ENCODE measurements at regions not wholly inside any gene's neighbourhood (a gene's known extent, or its start where the extent isn't known, plus 50 kb on each side); places are given as distances from the start of the nearest gene placed in this dataset.

DNA sequence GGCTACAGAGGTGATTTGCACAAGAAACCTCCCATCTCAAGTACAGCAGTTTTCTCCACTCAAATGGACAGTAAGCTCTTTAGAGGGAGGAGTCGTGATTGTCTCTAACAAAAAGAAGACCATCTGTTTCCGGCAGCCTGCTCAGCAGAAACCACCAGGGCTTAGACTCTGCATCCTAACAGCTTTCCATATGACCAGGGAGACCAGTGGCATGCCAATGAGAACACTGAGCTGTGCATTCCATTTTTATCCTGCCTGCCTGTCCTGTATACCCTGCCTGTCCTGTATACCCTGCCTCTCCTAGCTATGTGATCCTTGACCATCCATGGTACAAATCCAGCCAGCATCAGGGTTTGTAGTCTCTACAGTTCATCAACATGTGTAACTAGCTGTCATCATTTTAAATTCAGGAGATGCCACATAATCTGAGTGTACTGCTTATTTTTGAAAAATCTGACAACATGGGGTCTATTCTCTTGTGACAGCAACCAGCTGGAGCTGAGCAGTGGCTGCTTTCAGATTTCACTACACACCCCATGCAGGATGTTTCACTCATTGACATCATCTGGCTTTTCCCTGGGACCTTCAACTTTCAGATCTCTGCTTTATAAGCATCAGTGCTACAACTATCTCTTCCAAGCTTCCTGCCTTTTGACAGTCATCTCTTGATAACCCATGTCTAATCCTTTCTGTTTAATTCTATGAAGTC is 50.5 kb upstream of the POU2AF2 start:
- no peak for DNase-seq (ENCODE audit: low spot score)

DNA sequence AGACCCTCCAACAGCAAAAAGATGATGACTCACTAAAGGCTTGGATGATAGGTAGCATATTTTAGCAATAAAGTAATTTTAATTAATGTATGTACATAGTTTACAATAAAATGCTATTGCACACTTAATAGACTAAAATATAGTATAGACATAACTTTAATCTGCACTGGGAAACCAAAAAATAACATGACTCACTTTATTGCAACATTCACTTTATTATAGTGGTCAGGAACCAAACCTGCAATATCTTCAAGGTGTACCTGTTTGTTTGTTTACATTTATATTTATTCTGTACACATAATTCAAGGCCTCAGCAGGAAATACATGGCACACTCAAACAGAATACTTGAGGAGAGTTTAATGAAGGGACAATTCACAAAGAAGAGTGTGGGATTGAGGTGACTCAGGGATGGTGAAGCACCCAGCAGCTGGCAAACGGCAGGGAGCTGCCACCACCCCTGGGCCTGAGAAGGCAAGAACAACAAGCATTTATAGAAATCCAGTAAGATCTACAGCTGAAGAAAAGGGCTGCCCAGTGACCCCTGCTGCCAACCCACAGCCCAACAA is 51.5 kb upstream of the POU2AF2 start:
- no peak for DNase-seq (ENCODE audit: low spot score)

DNA sequence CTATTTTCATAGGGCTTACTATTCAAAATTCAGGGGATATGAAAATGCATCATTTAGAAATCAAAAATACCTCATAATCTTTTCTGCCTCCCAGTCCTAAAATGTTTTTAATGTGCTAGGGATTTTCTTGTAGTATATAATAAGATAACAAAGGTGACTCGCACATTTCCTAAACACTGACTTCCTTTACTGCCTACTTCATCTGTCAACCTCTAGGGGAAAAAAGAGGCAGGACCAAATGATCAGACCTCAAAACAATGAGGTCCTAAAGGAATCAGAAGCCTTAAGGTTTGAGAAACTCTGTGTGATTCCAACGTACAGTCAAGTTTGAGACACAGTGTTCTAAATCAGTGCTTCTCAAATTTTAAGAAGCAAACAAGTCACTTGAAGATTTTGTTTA is 56.1 kb upstream of the POU2AF2 start:
- DNase-seq (ENCODE audit: low spot score): no peak

DNA sequence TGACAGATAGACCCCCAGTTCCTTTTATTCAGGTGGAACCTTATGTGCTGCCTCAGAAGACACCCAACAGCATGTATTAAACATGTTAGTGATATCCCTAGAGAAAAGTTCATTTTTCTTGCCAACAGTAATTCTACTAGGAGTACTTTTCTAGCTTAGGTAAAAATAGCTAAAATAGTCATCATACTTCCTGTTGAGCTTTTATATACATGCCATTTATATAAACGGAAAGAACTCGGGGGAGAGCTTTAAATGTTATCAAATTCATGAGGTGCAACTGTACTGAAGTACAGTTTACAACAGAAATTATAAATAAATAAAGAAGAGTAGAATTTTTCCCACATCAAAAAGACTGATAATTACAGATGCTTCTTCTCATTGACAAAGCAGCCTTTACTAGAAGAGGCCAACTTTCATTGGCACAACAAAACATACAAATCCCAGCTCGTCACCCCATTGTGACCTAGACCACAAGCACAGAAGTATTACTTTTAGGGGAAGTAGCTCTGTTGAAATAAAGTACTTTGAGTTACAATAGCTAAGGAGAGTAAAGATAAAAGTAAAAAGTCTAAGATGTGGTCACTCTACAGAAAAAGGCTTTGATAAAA is 59.1 kb upstream of the POU2AF2 start:
- no peak for DNase-seq (ENCODE audit: low spot score)

DNA sequence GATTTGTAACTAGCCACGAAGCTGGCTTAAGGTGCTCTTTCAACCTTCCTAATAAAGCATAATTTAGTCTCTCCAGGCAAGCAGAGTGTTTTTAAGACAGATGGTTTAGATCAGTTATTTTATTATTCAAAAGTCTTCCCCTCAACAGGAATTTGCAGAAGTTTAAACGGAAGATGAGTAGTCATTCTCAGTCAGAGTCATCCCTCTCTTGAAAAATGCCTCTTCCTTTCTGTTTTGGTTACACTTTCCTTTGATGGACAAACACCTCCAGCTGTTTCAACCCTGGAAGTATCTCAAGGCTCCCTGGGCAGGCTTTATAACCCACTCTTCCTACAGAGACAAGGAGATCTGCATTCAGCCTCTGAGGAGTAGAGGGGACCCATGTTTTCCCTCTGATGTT is 60.3 kb upstream of the POU2AF2 start:
- no peak for DNase-seq (ENCODE audit: low spot score)

DNA sequence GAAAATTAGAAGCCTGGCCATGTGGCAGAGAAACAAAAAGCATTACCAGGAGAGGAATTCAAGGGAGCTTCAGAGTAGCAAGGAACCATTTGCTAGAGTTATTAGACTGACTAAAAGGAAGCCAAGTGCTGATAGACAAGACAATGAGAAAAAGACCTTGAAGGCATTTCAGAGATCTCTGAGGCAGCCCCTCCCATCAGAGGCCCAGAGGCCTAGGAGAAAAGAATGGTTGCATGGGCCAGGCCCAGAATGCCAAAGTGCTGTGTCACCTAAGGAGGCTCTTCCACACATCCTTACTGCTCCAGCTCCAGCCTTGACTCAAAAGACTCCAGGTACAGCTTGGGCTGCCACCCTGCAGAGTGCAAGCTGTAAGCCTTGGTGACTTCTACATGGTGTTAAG is 61.8 kb upstream of the POU2AF2 start:
- no peak for DNase-seq (ENCODE audit: low spot score)

DNA sequence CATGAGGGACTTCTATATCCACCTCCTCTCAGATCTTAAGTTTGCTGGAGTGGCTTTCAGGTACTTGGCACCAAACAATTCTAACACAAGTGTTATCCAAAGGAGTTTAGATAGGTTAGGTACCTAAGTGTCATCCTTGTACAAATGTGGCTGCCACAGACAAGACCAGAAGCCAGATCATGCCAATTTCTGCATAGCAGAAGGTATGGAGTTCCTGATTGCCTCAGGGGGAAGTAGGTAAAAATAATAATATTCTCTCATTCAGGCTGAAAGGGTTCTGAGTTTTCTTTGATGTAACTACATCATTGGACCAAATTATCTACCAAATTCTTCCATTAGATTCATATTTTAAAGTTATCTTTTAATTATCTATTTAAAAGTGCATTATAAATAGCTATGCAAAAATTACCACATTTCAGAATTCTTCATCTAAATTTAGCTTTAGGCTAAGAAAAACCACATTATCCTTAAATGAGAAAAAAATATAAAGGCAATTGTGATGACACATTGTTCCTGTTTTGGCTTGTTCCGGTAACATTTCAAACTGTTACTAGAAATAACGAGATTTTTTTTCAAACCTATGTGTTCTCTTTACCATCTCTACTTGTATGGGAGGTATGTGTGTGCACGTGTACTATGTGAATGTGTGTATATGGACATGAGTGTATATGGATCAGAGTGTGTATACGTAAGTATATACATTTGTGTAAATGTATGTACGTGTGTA is 66.2 kb upstream of the POU2AF2 start:
- no peak for DNase-seq (ENCODE audit: low spot score)

DNA sequence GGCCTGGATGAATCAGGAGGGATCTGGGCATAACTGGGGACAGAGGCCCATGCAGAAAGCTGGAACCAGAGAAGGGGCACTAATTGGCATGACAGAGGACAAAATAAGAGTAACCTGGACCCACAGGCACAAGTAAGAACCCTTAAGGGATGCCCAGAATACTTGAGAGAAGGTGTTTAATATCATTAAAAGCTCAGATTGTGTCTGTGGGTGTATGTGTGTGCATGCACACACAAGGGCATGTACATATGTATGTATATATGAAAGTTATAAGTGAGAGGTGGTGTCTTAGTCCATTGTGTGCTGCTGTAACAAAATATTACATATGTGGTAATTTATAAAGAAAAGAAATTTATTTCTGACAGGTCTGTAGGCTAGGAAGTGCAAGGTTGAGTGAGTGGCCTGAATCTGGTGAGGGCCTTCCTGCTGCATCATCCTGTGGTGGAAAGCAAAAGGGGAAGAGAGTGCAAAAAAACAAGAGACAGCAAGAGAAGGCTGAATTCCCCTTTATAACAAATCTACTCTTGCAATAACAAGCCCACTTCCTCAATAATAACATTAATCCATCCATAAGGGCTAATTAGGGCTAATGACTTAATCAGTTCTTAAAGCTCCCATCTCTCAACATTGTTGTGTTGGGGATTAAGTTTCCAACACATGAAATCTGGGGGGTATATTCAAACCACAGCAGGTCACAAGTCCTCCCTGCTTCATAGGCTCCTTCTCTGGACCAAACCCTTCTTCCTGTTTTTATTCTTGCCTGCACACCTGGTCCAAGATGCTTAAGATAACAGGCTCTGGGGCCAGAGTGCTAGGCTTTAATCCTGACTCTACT is 68.3 kb upstream of the POU2AF2 start:
- DNase-seq (ENCODE audit: low spot score): no peak

DNA sequence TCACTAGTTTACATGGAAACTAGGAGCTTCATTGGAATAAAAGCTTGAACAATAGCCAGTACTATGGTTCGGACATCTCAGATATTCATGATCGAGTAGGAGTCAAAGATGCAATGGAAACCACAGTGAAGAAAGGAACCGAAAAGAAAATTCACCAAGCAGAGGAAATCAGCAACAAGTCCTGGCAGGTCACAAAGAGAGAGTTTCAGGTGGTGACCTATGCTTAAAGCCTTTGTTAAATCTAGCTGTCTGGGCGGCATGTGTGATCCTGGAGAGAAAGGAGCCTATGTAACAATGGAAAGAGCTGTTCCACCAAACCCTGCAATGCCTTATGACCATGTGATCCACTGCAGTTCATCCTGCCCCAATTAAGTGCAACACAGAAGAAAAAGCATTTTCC is 68.9 kb upstream of the POU2AF2 start:
- DNase-seq (ENCODE audit: low spot score): no peak

DNA sequence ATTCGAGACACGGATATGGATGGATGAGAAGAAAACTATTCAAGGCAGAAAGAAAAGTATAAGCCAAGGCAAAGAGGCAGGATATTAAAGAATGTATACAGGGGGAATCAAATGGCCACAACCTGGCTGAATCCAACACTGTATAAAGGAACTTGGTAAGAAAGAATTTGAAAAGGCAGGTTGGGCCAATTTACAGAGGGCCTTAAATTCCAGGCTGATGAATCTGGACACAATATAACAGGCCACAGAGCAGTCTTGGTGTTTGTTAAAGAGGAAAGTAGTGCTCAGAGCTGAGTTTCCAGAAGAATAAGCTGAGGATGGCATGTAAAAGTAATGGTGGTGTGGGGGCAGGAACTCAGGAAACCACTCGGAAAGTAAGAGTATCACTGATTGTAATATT is 72.3 kb upstream of the POU2AF2 start:
- no peak for DNase-seq (ENCODE audit: low spot score)

DNA sequence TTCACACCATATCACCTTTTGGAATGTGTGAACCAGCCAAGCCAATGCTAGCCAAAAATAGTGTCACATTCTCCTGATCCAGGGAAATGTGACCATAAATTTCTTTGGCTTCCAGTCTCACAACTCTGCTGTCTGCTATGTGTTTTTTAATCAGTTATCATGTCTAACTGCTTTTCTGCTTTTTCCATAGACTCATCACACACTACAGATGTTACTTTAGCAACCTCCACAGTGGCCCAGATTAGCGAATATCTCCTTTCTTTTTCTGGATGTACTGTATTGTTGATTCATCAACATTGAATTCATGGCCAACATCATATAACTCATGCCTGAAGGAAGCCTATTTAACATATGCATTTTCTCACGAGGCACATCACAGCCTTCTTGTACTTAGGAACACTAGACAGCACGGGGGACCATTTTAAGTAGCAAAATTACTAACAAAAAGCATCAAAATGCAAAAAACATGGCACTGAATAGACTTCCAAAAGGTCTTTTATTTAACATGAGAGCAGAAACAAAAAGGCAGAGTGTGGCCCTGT is 73.1 kb upstream of the POU2AF2 start:
- DNase-seq (ENCODE audit: low spot score): no peak

DNA sequence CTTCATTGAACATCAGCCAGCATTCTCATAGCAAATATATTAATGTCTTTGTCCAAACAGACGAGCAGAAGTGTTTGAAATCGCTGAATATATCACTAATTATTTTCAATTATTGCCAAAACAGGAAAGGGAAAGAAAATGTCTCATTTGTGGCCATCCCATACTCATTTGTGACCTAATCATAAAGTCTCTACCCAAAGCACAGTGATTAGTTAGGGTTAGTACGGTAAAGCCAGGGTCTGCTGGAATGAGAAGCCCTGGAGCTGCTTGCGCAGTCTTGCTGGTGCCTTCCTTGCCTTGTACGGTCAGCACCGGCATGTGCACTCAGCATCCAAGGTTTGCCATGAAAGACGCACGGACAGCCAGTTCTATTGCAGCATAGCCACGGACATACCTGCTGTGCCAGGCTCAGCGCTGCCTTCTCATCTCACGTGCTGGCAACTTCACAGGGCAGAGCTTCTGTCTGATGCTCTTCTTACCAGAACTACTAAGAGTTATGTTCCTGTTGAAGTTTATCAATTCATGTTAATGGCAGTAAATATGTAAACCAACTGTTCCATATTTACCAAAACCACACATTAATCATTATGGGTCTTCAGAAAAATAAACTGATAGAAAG is 74.7 kb upstream of the POU2AF2 start:
- DNase-seq (ENCODE audit: low spot score): no peak

DNA sequence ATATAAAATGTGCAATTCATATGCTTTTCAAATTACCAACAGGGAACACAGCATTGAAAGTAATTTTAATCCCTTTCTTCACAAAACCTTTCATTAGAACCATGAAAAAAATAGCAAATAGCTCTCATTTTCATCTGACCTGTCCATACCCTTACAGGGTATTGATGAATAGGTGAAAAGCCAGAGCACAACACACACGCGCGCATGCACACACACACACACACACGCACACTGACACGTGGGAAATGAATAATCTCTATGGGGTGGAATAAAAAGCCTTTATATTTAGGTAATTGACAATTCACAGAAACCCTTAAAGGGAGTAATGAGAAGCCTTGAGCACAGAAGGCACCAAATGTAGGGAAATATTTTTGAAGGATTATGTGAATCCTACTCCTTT is 76.2 kb upstream of the POU2AF2 start:
- no peak for DNase-seq (ENCODE audit: low spot score)

DNA sequence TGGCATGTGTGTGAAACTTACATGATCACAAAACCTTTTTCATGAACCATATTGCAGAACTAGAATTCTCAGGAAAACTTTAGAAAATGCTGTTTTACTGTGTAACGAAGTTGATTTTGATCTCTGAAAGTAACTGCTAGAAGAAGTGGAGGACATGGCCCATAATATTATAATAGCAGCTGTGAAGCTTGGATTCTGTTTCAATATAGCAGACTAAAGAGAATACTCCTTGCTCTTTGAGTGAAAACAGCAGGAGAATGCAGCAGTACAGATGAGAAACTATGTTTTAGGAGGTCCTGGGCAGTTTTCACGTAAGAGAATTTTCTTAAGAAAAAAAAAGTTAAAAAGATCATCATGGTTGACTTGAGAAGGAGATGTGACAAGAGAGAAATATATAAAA is 76.7 kb upstream of the POU2AF2 start:
- no peak for DNase-seq (ENCODE audit: low spot score)

DNA sequence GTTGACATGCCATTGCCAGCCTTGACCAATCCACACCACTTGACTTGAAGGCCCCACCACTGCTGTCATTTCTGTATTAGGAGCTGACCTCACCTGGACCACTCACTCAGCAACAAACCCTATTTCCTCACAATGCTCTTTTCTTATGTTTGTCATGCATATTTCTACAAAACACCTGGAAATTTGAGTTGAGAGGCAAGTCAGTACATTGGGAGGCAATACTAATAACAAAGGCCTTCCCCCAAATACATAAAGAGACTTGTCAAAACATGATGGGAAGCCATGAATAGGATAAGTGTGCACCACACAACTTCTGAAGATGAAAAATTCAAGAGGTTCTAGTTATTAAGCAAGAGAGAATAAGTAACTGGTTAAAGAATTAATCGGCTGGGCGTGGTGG is 77.9 kb upstream of the POU2AF2 start:
- DNase-seq (ENCODE audit: low spot score): no peak

DNA sequence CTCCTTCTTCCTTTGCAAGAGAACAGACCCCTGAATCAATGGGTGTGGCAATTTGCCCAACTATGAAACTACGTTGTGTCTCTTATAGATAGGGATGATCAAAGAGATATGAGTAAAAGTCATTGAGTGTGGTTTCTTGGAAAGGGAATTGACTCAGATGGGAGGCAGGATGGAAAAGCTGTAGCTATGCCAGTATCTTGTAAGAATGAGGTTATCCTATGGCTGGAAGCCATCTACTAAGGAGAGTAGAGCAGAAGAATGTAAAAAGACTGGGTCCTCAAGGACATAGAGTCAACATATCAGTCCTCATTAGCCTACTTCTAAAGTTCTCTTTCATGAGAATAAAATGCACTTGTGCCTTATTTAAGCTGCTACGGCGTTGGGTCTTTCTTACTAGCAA is 78.9 kb upstream of the POU2AF2 start:
- no peak for DNase-seq (ENCODE audit: low spot score)

DNA sequence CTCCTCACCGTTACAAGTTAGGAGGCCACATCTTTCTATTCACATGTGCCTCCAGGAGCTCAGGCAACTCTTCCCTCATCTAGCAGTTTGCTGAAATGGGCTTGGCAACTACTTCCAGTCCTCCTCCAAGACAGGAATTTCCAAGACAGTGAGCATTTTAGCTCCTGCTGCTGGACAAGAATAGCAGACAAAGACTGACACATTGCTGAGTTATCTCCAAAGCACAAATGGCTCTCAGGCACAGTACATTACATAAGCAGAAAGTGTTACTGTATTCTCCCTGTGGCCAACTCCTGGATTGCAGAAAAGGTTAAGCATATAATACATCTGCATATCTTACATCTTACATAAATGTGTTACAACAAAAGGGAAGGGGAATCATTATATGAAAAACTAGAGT is 83.2 kb upstream of the POU2AF2 start:
- no peak for DNase-seq (ENCODE audit: low spot score)

DNA sequence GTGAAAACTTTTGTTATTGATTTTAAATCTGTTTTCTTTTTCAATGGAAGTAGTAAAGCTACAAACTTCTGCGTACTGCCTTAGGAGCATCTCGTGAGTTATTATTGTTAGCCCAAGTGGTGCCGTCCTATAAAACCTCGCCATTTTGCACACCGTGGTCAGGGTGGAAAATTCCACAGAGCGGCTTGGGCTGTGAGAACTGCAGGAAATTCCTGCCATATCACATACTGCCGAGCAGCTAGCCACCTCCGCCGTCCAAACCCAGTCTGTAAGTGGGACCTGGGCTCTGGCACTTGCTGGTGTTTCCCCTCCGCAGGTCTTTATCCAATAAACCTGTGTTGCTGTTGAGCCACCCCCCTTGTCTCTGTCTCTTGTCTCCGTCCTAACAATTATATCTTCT is 88.0 kb upstream of the POU2AF2 start:
- DNase-seq (ENCODE audit: low spot score): no peak

DNA sequence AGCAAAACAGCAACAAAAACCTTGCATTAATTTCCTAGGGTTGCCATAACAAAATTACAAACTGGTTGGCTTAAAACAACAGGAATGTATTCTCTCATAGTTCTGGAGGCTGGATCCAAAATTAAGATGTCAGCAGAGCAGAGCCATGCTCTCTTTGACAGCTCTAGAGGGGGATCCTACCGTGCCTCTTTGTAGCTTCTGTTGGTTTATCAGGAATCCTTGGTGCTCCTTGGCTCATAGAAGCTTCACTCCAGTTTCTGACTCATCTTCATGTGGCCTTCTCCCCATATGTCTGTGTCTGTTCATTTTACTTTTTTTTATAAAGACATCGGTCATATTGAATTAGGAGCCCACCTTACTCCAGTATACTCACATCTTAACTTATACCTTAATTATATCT is 90.5 kb upstream of the POU2AF2 start:
- DNase-seq (ENCODE audit: low spot score): no peak

DNA sequence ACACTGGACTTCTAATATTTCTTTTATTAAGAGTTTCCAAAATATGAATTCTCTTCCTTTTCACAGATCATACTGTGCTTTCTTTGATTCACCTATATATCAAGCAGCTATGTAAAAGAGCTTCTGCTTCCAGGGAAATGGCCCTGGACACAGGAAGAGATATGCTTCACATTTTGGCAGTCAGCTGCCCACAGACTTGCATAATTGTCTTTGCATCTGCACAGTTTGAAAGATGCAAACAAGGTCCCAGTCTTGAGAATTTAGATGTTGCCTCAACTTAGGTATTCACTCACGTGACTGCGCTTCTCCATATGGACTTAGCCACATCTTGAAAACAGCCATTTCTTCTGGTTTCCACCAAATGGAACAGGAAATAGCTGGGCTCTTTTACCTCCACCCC is 92.3 kb upstream of the POU2AF2 start:
- DNase-seq (ENCODE audit: low spot score): no peak

DNA sequence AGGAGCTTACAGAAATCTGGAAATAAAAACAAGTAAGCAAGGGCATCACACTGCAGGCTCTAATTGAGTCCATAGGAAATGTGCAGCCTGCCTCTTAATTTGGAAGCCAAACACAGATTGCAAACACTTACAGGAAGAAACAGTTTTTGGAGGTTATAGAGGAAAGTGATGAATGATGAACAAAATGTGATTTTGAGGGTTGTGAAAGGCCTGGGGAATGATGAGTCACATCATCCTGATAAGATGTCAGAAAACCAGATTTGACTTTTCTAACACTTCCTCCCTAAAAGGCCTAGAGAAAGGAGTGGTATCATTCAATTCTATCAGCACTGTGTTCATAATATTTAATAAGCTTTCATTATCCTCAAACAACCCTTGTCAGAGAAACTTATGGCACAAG is 96.6 kb upstream of the POU2AF2 start:
- DNase-seq (ENCODE audit: low spot score): no peak

Measured in mucosa of gallbladder (tissue), 1 donor.